ENCODE measurements at regions not wholly inside any gene's neighbourhood (a gene's known extent, or its start where the extent isn't known, plus 50 kb on each side); places are given as distances from the start of the nearest gene placed in this dataset.
A peak's percentile ranks its signal among the peaks of the same experiment; 100 is the strongest.
"Not testable (repeated sequence)": the region's sequence is repeated elsewhere in the genome, so short reads cannot be mapped to it uniquely, and the experiment has no call there.

DNA sequence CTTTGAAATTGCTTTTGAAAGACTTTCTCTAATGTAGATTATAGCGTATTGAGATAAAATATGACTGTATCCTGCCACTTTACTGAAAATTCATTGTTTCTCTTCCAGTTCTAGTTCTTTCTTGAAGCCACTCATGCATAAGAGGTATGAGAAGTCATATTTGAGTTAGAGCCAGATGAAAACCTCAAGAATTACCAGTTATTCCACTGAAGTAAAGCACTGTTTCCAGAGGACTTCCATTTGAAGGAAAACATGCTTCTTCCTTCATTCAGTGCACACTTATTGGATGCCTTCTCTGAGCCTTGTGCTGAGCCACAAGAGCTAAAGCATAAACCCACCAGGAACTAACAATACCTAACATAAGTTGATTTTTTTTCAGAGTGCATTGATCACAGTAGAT lies 513.4 kb downstream of the ZNF385D start:
- peak; percentile 44 for DNase-seq (ENCODE audit: low read depth)
- no peaks in the 10 kb centered on the region for H3K36me3 ChIP-seq (ENCODE audit: control insufficient read depth, insufficient read depth, low read length, severe bottlenecking)
- no peak overlapping the region for H3K4me3 ChIP-seq (ENCODE audit: low read length)
- no peaks in the 10 kb centered on the region for H3K4me1 ChIP-seq (ENCODE audit: control insufficient read depth, insufficient read depth, low read length)
- H3K9ac ChIP-seq (ENCODE audit: low read length), result no peak overlapping the region
- H3K27me3 ChIP-seq (replicated peaks; ENCODE audit: control insufficient read depth, insufficient read depth, low read length), result no peaks in the 10 kb centered on the region
- H3K9me3 ChIP-seq (ENCODE audit: control insufficient read depth, low read length), result no peaks in the 10 kb centered on the region

- H3K36me3 ChIP-seq (ENCODE audit: control insufficient read depth, insufficient read depth, low read length, severe bottlenecking), result no peaks in the 10 kb centered on the region
- H3K9ac ChIP-seq (ENCODE audit: low read length), result no peak overlapping the region
- no peak for DNase-seq (ENCODE audit: low read depth)
- H3K27me3 ChIP-seq (replicated peaks; ENCODE audit: control insufficient read depth, insufficient read depth, low read length), result no peaks in the 10 kb centered on the region
- no peaks in the 10 kb centered on the region for H3K4me1 ChIP-seq (ENCODE audit: control insufficient read depth, insufficient read depth, low read length)
- H3K9me3 ChIP-seq (ENCODE audit: control insufficient read depth, low read length), result no peaks in the 10 kb centered on the region
- no peak overlapping the region for H3K4me3 ChIP-seq (ENCODE audit: low read length)
These were observed 515.5 kb downstream of the ZNF385D start for GRCh38 chr3:21235491-21235890.

- Histone ChIP-seq H3K36me3 (ENCODE audit: control insufficient read depth, insufficient read depth, low read length, severe bottlenecking) (no peaks in the 10 kb centered on the region), H3K27me3 (replicated peaks; ENCODE audit: control insufficient read depth, insufficient read depth, low read length) (no peaks in the 10 kb centered on the region), H3K4me3 (ENCODE audit: low read length) (no peak overlapping the region), H3K4me1 (ENCODE audit: control insufficient read depth, insufficient read depth, low read length) (no peaks in the 10 kb centered on the region), H3K9ac (ENCODE audit: low read length) (no peak overlapping the region), H3K9me3 (ENCODE audit: control insufficient read depth, low read length) (no peaks in the 10 kb centered on the region)
- no peak for DNase-seq (ENCODE audit: low read depth)
These were observed 516.1 kb downstream of the ZNF385D start for GRCh38 chr3:21234933-21235332.

DNA sequence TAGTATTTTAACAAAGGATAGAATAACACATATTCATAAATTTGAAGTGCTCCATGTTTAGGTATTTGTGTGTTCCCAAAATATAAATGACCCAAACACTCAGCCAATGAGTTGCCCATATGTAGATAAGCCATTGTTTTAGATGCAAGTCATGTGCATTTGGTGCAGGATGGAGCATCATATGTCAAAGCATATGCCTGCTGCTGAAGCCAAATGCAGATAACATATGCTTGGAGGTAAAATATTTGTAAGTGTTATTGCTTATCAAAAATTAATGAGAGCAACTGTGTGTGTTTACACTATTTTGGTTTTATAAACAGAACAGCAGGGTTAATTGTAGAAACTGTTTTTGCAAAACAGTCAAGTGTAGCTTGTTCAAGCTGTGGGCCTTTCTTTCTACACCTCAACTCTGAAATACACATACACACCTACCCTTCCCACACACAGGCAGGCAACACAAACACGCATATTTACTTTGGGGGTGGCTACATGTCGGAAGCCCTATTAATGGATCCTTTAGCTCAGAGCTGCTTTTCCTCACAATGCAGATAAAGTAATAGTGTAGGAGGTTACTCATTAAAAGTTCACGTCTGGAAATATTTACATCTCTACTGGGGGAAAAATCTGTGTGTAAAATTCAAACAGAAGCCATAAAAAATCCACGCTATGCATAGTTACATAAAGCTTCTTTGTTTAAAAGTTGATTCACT lies 521.4 kb downstream of the ZNF385D start:
- H3K4me1 ChIP-seq (ENCODE audit: control insufficient read depth, insufficient read depth, low read length), result no peaks in the 10 kb centered on the region
- H3K9ac ChIP-seq (ENCODE audit: low read length), result no peak overlapping the region
- no peaks in the 10 kb centered on the region for H3K9me3 ChIP-seq (ENCODE audit: control insufficient read depth, low read length)
- H3K4me3 ChIP-seq (ENCODE audit: low read length), result no peak overlapping the region
- H3K27me3 ChIP-seq (replicated peaks; ENCODE audit: control insufficient read depth, insufficient read depth, low read length), result no peaks in the 10 kb centered on the region
- no peaks in the 10 kb centered on the region for H3K36me3 ChIP-seq (ENCODE audit: control insufficient read depth, insufficient read depth, low read length, severe bottlenecking)
- DNase-seq (ENCODE audit: low read depth), result no peak

GRCh38 chr3:21226086-21226485 lies 524.9 kb downstream of the ZNF385D start:
- H3K9ac ChIP-seq (ENCODE audit: low read length), result no peak overlapping the region
- no peaks in the 10 kb centered on the region for H3K4me1 ChIP-seq (ENCODE audit: control insufficient read depth, insufficient read depth, low read length)
- H3K9me3 ChIP-seq (ENCODE audit: control insufficient read depth, low read length), result no peaks in the 10 kb centered on the region
- no peak for DNase-seq (ENCODE audit: low read depth)
- no peaks in the 10 kb centered on the region for H3K27me3 ChIP-seq (replicated peaks; ENCODE audit: control insufficient read depth, insufficient read depth, low read length)
- H3K4me3 ChIP-seq (ENCODE audit: low read length), result no peak overlapping the region
- no peaks in the 10 kb centered on the region for H3K36me3 ChIP-seq (ENCODE audit: control insufficient read depth, insufficient read depth, low read length, severe bottlenecking)

- H3K27me3 ChIP-seq (replicated peaks; ENCODE audit: control insufficient read depth, insufficient read depth, low read length), result no peaks in the 10 kb centered on the region
- no peak for DNase-seq (ENCODE audit: low read depth)
- peaks cover 2% of the 10 kb centered on the region for H3K9me3 ChIP-seq (ENCODE audit: control insufficient read depth, low read length)
- H3K36me3 ChIP-seq (ENCODE audit: control insufficient read depth, insufficient read depth, low read length, severe bottlenecking), result no peaks in the 10 kb centered on the region
- no peaks in the 10 kb centered on the region for H3K4me1 ChIP-seq (ENCODE audit: control insufficient read depth, insufficient read depth, low read length)
- H3K9ac ChIP-seq (ENCODE audit: low read length), result no peak overlapping the region
- H3K4me3 ChIP-seq (ENCODE audit: low read length), result no peak overlapping the region
These were observed 530.1 kb downstream of the ZNF385D start for GRCh38 chr3:21220944-21221343.

GRCh38 chr3:21216598-21216997 lies 534.4 kb downstream of the ZNF385D start:
- no peaks in the 10 kb centered on the region for H3K27me3 ChIP-seq (replicated peaks; ENCODE audit: control insufficient read depth, insufficient read depth, low read length)

DNA sequence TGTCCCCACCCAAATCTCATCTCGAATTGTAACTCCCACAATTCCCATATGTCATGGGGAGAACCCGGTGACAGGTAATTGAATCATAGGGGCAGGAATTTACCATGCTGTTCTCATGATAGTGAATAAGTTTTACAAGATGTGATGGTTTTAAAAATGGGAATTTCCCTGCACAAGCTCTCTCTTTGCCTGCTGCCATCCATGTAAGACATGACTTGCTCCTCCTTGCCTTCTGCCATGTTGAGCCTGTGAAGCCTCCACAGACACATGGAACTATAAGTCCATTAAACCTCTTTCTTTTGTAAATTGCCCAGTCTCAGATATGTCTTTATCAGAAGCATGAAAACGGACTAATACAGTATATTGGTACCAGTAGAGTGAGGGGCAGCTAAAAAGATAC lies 546.9 kb downstream of the ZNF385D start:
- not testable (repeated sequence) for H3K4me3 ChIP-seq (ENCODE audit: low read length); H3K36me3 ChIP-seq (ENCODE audit: control insufficient read depth, insufficient read depth, low read length, severe bottlenecking); H3K27me3 ChIP-seq (replicated peaks; ENCODE audit: control insufficient read depth, insufficient read depth, low read length); H3K4me1 ChIP-seq (ENCODE audit: control insufficient read depth, insufficient read depth, low read length); H3K9ac ChIP-seq (ENCODE audit: low read length); DNase-seq (ENCODE audit: low read depth)
- H3K9me3 ChIP-seq (ENCODE audit: control insufficient read depth, low read length), result peaks cover 11% of the 10 kb centered on the region

More at GRCh38 chr3:21216598-21216997, 534.4 kb downstream of the ZNF385D start:
- peak; percentile 9 for DNase-seq (ENCODE audit: low read depth)
- Histone ChIP-seq H3K4me1 (ENCODE audit: control insufficient read depth, insufficient read depth, low read length) (no peaks in the 10 kb centered on the region), H3K9me3 (ENCODE audit: control insufficient read depth, low read length) (peaks cover 13% of the 10 kb centered on the region), H3K4me3 (ENCODE audit: low read length) (no peak overlapping the region), H3K9ac (ENCODE audit: low read length) (no peak overlapping the region), H3K36me3 (ENCODE audit: control insufficient read depth, insufficient read depth, low read length, severe bottlenecking) (no peaks in the 10 kb centered on the region)

DNA sequence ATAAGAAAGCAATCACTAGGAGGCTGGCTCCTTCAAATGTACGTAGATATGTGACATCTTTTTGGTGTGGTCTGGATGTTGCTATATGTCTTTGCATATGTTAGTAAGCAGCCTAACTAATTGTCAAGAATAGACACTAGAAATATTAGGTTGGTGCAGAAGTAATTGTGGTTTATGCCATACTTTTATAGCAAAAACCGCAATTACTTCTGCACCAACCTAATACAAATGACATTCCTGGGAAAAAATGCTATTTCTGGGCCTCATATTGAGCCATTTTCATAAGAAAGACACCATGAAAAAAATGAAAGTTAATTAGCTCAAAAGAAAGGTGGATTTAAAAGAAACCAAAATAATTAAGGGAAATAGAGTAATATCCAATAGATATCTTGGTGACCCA lies 555.8 kb downstream of the ZNF385D start:
- no peak for DNase-seq (ENCODE audit: low read depth)
- Histone ChIP-seq H3K27me3 (replicated peaks; ENCODE audit: control insufficient read depth, insufficient read depth, low read length) (no peaks in the 10 kb centered on the region), H3K4me3 (ENCODE audit: low read length) (no peak overlapping the region)

DNA sequence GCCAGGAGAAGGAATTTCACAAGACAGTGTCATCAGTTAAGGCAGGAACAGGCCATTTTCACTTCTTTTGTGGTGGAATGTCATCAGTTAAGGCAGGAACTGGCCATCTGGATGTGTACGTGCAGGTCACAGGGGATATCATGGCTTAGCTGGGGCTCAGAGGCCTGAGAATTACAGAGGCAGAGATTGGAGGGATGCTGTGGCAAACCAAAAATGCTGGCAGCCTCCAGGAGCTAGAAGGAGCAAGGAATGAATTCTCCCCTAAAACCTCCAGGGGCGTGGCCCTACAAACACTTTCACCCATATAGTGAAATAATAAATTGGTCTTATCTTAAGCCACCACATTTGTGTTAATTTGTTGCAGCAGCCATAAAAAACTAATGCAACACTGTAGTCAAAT lies 557.0 kb downstream of the ZNF385D start:
- not testable (repeated sequence) for H3K9me3 ChIP-seq (ENCODE audit: control insufficient read depth, low read length); H3K4me1 ChIP-seq (ENCODE audit: control insufficient read depth, insufficient read depth, low read length)

More for the DNA sequence above, 555.8 kb downstream of the ZNF385D start:
- Histone ChIP-seq H3K9me3 (ENCODE audit: control insufficient read depth, low read length) (no peaks in the 10 kb centered on the region), H3K4me1 (ENCODE audit: control insufficient read depth, insufficient read depth, low read length) (no peaks in the 10 kb centered on the region), H3K9ac (ENCODE audit: low read length) (no peak overlapping the region), H3K36me3 (ENCODE audit: control insufficient read depth, insufficient read depth, low read length, severe bottlenecking) (no peaks in the 10 kb centered on the region)

GRCh38 chr3:21188459-21188858 lies 562.6 kb downstream of the ZNF385D start:
- H3K36me3 ChIP-seq (ENCODE audit: control insufficient read depth, insufficient read depth, low read length, severe bottlenecking), result no peaks in the 10 kb centered on the region
- H3K9me3 ChIP-seq (ENCODE audit: control insufficient read depth, low read length), result peaks cover 7% of the 10 kb centered on the region
- no peaks in the 10 kb centered on the region for H3K4me1 ChIP-seq (ENCODE audit: control insufficient read depth, insufficient read depth, low read length)
- no peak overlapping the region for H3K4me3 ChIP-seq (ENCODE audit: low read length)
- no peak overlapping the region for H3K9ac ChIP-seq (ENCODE audit: low read length)
- DNase-seq (ENCODE audit: low read depth), result no peak
- no peaks in the 10 kb centered on the region for H3K27me3 ChIP-seq (replicated peaks; ENCODE audit: control insufficient read depth, insufficient read depth, low read length)

More for the DNA sequence above, 557.0 kb downstream of the ZNF385D start:
- H3K36me3 ChIP-seq (ENCODE audit: control insufficient read depth, insufficient read depth, low read length, severe bottlenecking); H3K4me3 ChIP-seq (ENCODE audit: low read length); H3K9ac ChIP-seq (ENCODE audit: low read length); DNase-seq (ENCODE audit: low read depth); H3K27me3 ChIP-seq (replicated peaks; ENCODE audit: control insufficient read depth, insufficient read depth, low read length): not testable (repeated sequence)

DNA sequence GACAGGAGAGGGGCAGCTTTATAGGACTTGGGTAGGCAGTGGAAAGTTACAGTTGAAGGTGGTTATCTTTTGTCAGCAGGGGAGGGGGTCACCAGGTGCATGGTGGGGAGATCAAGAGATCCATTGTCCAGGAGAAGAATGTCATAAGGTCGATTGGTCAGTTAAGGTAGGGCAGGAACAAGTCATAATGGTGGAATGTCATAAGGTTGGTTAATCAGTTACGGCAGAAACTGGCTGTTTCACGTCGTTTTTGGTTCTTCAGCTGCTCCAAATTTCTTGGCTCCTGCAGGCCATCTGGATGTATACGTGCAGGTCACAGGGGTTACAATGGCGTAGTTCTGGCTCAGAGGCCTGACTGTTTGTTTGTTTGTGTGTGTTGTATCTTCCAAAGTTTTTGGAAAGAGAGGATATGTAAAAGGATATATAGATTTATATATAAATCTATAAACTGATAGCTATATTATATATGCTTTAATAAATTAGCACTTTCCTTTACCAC lies 565.1 kb downstream of the ZNF385D start:
- Histone ChIP-seq H3K27me3 (replicated peaks; ENCODE audit: control insufficient read depth, insufficient read depth, low read length) (no peaks in the 10 kb centered on the region), H3K36me3 (ENCODE audit: control insufficient read depth, insufficient read depth, low read length, severe bottlenecking) (no peaks in the 10 kb centered on the region), H3K9me3 (ENCODE audit: control insufficient read depth, low read length) (peaks cover 7% of the 10 kb centered on the region), H3K9ac (ENCODE audit: low read length) (no peak overlapping the region), H3K4me3 (ENCODE audit: low read length) (no peak overlapping the region), H3K4me1 (ENCODE audit: control insufficient read depth, insufficient read depth, low read length) (no peaks in the 10 kb centered on the region)
- DNase-seq (ENCODE audit: low read depth), result no peak
